Astrocyte (in vitro differentiated cells and primary cell): ENCODE measurements at regions not wholly inside any gene's neighbourhood (a gene's known extent, or its start where the extent isn't known, plus 50 kb on each side); places are given as distances from the start of the nearest gene placed in this dataset.

Source experiments
- DNase-seq: peaks from one replicate; pipeline ENCODE4 v3.0.0-alpha.2; 2010; ENCODE audit warnings: low read depth
- FAIRE-seq: peaks from 2 replicates; lab custom pipeline; 2011; peaks lifted over from hg19 to GRCh38; lab: Jason Lieb, UNC
- H2AFZ ChIP-seq: 2 replicates; pipeline ENCODE4 v1.6.0; 2012; ENCODE audit warnings: low read depth, low read length, inconsistent platforms
- H3K27ac ChIP-seq: 2 replicates; pipeline ENCODE4 v1.5.1; 2011; ENCODE audit warnings: low read depth, low read length, inconsistent platforms
- H3K27me3 ChIP-seq: 2 replicates; pipeline ENCODE4 v1.6.0; 2011; ENCODE audit warnings: low read length, inconsistent platforms; ENCODE audit not compliant: insufficient read depth
- H3K36me3 ChIP-seq: 2 replicates; pipeline ENCODE4 v1.5.1; 2011; ENCODE audit warnings: low read length, inconsistent platforms; ENCODE audit not compliant: insufficient read depth
- H3K4me1 ChIP-seq: 2 replicates; pipeline ENCODE4 v1.5.1; 2011; ENCODE audit warnings: low read length, inconsistent platforms; ENCODE audit not compliant: insufficient read depth
- H3K4me2 ChIP-seq: 2 replicates; pipeline ENCODE4 v1.6.0; 2012; ENCODE audit warnings: low read length, inconsistent platforms
- H3K4me3 ChIP-seq: 2 replicates; pipeline ENCODE4 v1.5.1; 2011; ENCODE audit warnings: low read depth, mild to moderate bottlenecking, low read length, inconsistent platforms; ENCODE audit not compliant: insufficient read depth
- H3K79me2 ChIP-seq: 2 replicates; pipeline ENCODE4 v1.6.0; 2012; ENCODE audit warnings: mild to moderate bottlenecking, low read length, inconsistent platforms; ENCODE audit not compliant: insufficient read depth
- H3K9ac ChIP-seq: 2 replicates; pipeline ENCODE4 v1.6.0; 2012; ENCODE audit warnings: mild to moderate bottlenecking, low read length, inconsistent platforms
- H3K9me3 ChIP-seq: 2 replicates; pipeline ENCODE4 v1.5.1; 2012; ENCODE audit warnings: low read depth, mild to moderate bottlenecking, low read length, inconsistent platforms; ENCODE audit not compliant: insufficient read depth
- H4K20me1 ChIP-seq: 2 replicates; pipeline ENCODE4 v1.6.0; 2012; ENCODE audit warnings: low read length, inconsistent platforms; ENCODE audit not compliant: insufficient read depth
- H3K27ac Mint-ChIP-seq: one replicate; pipeline ENCODE4 v1.8.0; 2021; ENCODE audit warnings: mild to moderate bottlenecking, mixed read lengths; ENCODE audit not compliant: unreplicated experiment
- H3K27me3 Mint-ChIP-seq: one replicate; pipeline ENCODE4 v1.8.0; 2021; ENCODE audit warnings: low read depth, mixed read lengths; ENCODE audit not compliant: unreplicated experiment
- H3K36me3 Mint-ChIP-seq: one replicate; pipeline ENCODE4 v1.8.0; 2021; ENCODE audit warnings: low read depth, mixed read lengths; ENCODE audit not compliant: unreplicated experiment
- H3K4me1 Mint-ChIP-seq: one replicate; pipeline ENCODE4 v1.8.0; 2021; ENCODE audit warnings: low read depth, mixed read lengths; ENCODE audit not compliant: unreplicated experiment
- H3K4me3 Mint-ChIP-seq: one replicate; pipeline ENCODE4 v1.8.0; 2021; ENCODE audit warnings: mild to moderate bottlenecking, moderate library complexity, mixed read lengths; ENCODE audit not compliant: unreplicated experiment
- H3K9me3 Mint-ChIP-seq: one replicate; pipeline ENCODE4 v1.8.0; 2021; ENCODE audit warnings: mild to moderate bottlenecking, mixed read lengths; ENCODE audit not compliant: unreplicated experiment
- EZH2 ChIP-seq: IDR thresholded peaks from 2 replicates; pipeline ENCODE4 v1.6.1; 2012; ENCODE audit warnings: mild to moderate bottlenecking, low read length, inconsistent platforms; ENCODE audit not compliant: insufficient read depth
- TF ChIP-seq, protein P1 (sequence below): IDR thresholded peaks from 2 replicates; pipeline ENCODE4 v1.5.1; 2011; ENCODE audit warnings: low read depth, mild to moderate bottlenecking, inconsistent platforms, low read length, moderate library complexity; ENCODE audit not compliant: insufficient read depth

DNA sequence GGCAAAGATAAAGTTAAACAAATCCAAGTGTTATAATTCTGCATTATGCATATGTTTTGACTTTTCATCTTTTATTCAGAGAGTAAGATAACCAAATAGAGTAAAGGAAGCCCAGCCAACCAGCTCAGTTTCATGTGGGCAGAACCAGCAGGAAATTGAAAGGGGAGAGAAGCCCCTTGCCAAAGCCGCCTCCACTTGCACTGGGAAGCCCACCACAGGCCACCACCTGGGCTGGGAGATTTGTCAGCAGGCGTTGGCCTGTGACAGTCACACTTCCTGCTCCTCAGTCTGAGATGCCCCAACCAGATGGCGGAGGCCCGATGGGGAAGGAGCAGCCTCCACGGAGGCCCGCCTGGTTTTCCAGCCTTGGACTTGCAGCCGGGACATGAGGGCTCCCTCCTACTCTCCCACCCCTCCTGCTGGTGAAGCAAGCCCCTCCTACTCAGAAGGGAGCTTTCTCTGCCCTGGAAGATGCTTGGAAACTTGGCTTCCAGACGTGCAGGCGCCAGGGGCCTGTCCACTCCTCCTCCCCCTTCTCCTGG lies 166.8 kb upstream of the SULF2 start:
- Mint-ChIP-seq H3K4me3 (no peak overlapping the region), H3K9me3 (no peaks in the 10 kb centered on the region), H3K27me3 (peaks cover 3% of the 10 kb centered on the region), H3K4me1 (peaks cover 26% of the 10 kb centered on the region), H3K27ac (no peak overlapping the region), H3K36me3 (no peaks in the 10 kb centered on the region)
- no peak overlapping the region for H3K27ac ChIP-seq
- DNase-seq (no peak), FAIRE-seq (no peak)
- no peak overlapping the region for H3K4me2 ChIP-seq
- no peak overlapping the region for H3K4me3 ChIP-seq
- H3K79me2 ChIP-seq = no peaks in the 10 kb centered on the region
- TF ChIP-seq, protein P1, sequence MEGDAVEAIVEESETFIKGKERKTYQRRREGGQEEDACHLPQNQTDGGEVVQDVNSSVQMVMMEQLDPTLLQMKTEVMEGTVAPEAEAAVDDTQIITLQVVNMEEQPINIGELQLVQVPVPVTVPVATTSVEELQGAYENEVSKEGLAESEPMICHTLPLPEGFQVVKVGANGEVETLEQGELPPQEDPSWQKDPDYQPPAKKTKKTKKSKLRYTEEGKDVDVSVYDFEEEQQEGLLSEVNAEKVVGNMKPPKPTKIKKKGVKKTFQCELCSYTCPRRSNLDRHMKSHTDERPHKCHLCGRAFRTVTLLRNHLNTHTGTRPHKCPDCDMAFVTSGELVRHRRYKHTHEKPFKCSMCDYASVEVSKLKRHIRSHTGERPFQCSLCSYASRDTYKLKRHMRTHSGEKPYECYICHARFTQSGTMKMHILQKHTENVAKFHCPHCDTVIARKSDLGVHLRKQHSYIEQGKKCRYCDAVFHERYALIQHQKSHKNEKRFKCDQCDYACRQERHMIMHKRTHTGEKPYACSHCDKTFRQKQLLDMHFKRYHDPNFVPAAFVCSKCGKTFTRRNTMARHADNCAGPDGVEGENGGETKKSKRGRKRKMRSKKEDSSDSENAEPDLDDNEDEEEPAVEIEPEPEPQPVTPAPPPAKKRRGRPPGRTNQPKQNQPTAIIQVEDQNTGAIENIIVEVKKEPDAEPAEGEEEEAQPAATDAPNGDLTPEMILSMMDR = no peak
- TF ChIP-seq EZH2 = no peak
- peaks cover 28% of the 10 kb centered on the region for H3K4me1 ChIP-seq
- H3K36me3 ChIP-seq = no peaks in the 10 kb centered on the region
- H2AFZ ChIP-seq = no peak overlapping the region
- peaks cover 2% of the 10 kb centered on the region for H3K27me3 ChIP-seq
- H3K9me3 ChIP-seq = no peaks in the 10 kb centered on the region
- no peak overlapping the region for H3K9ac ChIP-seq
- H4K20me1 ChIP-seq = no peaks in the 10 kb centered on the region

DNA sequence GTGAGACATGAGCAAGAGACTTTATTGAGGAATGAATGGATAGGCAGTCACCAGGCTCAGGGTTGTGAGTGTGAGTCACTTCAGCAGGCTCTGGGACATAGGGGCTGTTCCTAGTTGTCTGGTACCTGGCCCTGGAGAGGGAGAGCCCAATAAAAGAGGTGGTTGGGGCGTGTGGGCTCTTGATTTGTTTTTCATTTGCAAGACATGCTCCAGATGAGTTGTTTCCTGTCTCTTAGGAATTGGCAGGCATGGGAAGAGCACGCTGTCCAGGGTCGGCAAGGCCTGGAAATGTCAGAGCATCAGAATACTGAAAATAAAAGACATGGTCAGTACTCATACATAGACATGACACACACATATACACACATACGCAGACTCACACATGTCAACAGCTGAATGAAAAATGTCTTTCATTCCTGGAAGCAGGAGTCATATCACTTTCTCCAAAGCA lies 166.3 kb upstream of the SULF2 start:
- Mint-ChIP-seq H3K4me1 (peaks cover 24% of the 10 kb centered on the region), H3K4me3 (no peak overlapping the region), H3K9me3 (no peaks in the 10 kb centered on the region), H3K27ac (peak overlapping the region; percentile 20), H3K27me3 (peaks cover 6% of the 10 kb centered on the region), H3K36me3 (no peaks in the 10 kb centered on the region)
- Histone ChIP-seq H4K20me1 (no peaks in the 10 kb centered on the region), H3K4me2 (peak overlapping the region; percentile 0), H3K36me3 (no peaks in the 10 kb centered on the region), H2AFZ (no peak overlapping the region), H3K4me3 (no peak overlapping the region), H3K27ac (peak overlapping the region; percentile 62), H3K4me1 (peaks cover 22% of the 10 kb centered on the region), H3K9me3 (no peaks in the 10 kb centered on the region), H3K79me2 (no peaks in the 10 kb centered on the region), H3K9ac (peak overlapping the region; percentile 13), H3K27me3 (peaks cover 2% of the 10 kb centered on the region)
- TF ChIP-seq EZH2 = no peak
- TF ChIP-seq, protein P1 = no peak
- FAIRE-seq = no peak
- DNase-seq = peak; percentile 60

DNA sequence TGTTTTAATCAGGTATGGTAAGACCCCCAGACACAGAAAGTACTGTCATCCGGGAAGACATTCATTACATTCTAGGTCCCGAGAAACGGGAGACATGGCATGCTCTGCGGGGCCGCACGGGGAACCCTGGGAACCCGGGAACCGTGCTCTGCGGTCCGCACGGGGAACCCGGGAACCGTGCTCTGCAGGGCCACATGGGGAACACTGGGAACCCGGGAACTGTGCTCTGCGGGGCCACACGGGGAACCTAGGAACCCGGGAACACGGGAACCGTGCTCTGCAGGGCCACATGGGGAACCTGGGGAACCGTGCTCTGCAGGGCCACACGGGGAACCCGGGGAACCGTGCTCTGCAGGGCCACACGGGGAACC lies 165.6 kb upstream of the SULF2 start:
- Histone ChIP-seq H4K20me1 (no peaks in the 10 kb centered on the region), H2AFZ (no peak overlapping the region), H3K4me1 (peaks cover 18% of the 10 kb centered on the region), H3K4me3 (no peak overlapping the region), H3K27ac (peak overlapping the region; percentile 62), H3K27me3 (peaks cover 2% of the 10 kb centered on the region), H3K9me3 (no peaks in the 10 kb centered on the region), H3K79me2 (no peaks in the 10 kb centered on the region), H3K4me2 (peak overlapping the region; percentile 57), H3K9ac (peak overlapping the region; percentile 41), H3K36me3 (no peaks in the 10 kb centered on the region)
- no peak for FAIRE-seq
- no peak for TF ChIP-seq EZH2
- Mint-ChIP-seq H3K4me3 (no peak overlapping the region), H3K9me3 (no peaks in the 10 kb centered on the region), H3K4me1 (peaks cover 20% of the 10 kb centered on the region), H3K36me3 (no peaks in the 10 kb centered on the region), H3K27ac (no peak overlapping the region), H3K27me3 (peaks cover 7% of the 10 kb centered on the region)
- no peak for DNase-seq
